HEK293 (cell line): ENCODE measurements at regions not wholly inside any gene's neighbourhood (a gene's known extent, or its start where the extent isn't known, plus 50 kb on each side); places are given as distances from the start of the nearest gene placed in this dataset.

ENCODE experiments used
- CTCF ChIA-PET: fragments of 350-600 bp; formaldehyde crosslinking; extraction: SDS; loops from one replicate; lab custom pipeline; 2021; ENCODE audit warnings: antibody characterized with exemption; lab: Yijun Ruan, JAX
- POLR2A ChIA-PET: fragments of 300-600 bp; formaldehyde crosslinking; extraction: SDS; loops from one replicate; lab custom pipeline; 2020; ENCODE audit warnings: antibody characterized with exemption, inconsistent platforms; lab: Yijun Ruan, JAX
- H3K27ac ChIP-seq: fragments of 200-500 bp; sonication (Bioruptor generic); 2 replicates; pipeline ENCODE4 v1.5.1; 2014; ENCODE audit warnings: low read depth, low read length, control low read depth, inconsistent platforms; ENCODE audit errors: extremely low read depth
- H3K36me3 ChIP-seq, 2 experiments: fragments of 200-500 bp in 1 of 2; sonication (Bioruptor generic) in 1 of 2; 1 replicate in 1 of 2; 2 replicates in 1 of 2; pipeline ENCODE4 v1.5.1; 2014 to 2017; ENCODE audit warnings: inconsistent platforms in 2 of 2, low read length in 2 of 2; ENCODE audit not compliant: control insufficient read depth in 2 of 2, insufficient read depth in 1 of 2
- H3K4me1 ChIP-seq: fragments of 200-500 bp; sonication (Bioruptor generic); 2 replicates; pipeline ENCODE4 v1.5.1; 2014; ENCODE audit warnings: mild to moderate bottlenecking, low read length, inconsistent platforms; ENCODE audit not compliant: control insufficient read depth, insufficient read depth
- H3K4me3 ChIP-seq: 2 replicates; pipeline ENCODE4 v1.5.1; 2011; ENCODE audit warnings: low read depth, mild to moderate bottlenecking, control low read depth, low read length, moderate library complexity
- H3K9me3 ChIP-seq: fragments of 200-500 bp; sonication (Bioruptor generic); 2 replicates; pipeline ENCODE4 v1.5.1; 2014; ENCODE audit warnings: low read depth, low read length, inconsistent platforms; ENCODE audit not compliant: control insufficient read depth, insufficient read depth
- ELK4 ChIP-seq: IDR thresholded peaks from 2 replicates; pipeline ENCODE4 v1.6.1; 2011; ENCODE audit warnings: mild to moderate bottlenecking, low read depth, low read length, borderline replicate concordance
- MYNN ChIP-seq: fragments of 450-650 bp; formaldehyde crosslinking; IDR thresholded peaks from 2 replicates; pipeline ENCODE4 v1.5.1; 2016; ENCODE audit warnings: missing biosample characterization, missing genetic modification characterization, borderline replicate concordance
- SCRT2 ChIP-seq: fragments of 450-650 bp; formaldehyde crosslinking; IDR thresholded peaks from 2 replicates; pipeline ENCODE4 v1.5.1; 2016; ENCODE audit warnings: missing biosample characterization, missing genetic modification characterization
- ZNF558 ChIP-seq: fragments of 450-650 bp; formaldehyde crosslinking; IDR thresholded peaks from 2 replicates; pipeline ENCODE4 v1.5.1; 2016; ENCODE audit warnings: missing biosample characterization, missing genetic modification characterization
- ZNF76 ChIP-seq: fragments of 450-650 bp; formaldehyde crosslinking; IDR thresholded peaks from 2 replicates; pipeline ENCODE4; 2016; ENCODE audit warnings: low read depth, missing biosample characterization, missing genetic modification characterization, borderline replicate concordance
- ZSCAN16 ChIP-seq: fragments of 450-650 bp; formaldehyde crosslinking; IDR thresholded peaks from 2 replicates; pipeline ENCODE4 v1.5.1; 2016; ENCODE audit warnings: missing biosample characterization, missing genetic modification characterization
- ZSCAN30 ChIP-seq: fragments of 450-650 bp; IDR thresholded peaks from 2 replicates; pipeline ENCODE4 v1.5.1; 2018; ENCODE audit warnings: missing biosample characterization, mild to moderate bottlenecking, missing genetic modification characterization, moderate library complexity
- TF ChIP-seq, protein P1 (sequence below): fragments of 450-650 bp; formaldehyde crosslinking; IDR thresholded peaks from 2 replicates; pipeline ENCODE4 v1.5.1; 2017; ENCODE audit warnings: missing biosample characterization, missing genetic modification characterization
- TF ChIP-seq, protein P2 (sequence below): fragments of 450-650 bp; formaldehyde crosslinking; IDR thresholded peaks from 2 replicates; pipeline ENCODE4 v1.5.1; 2016; ENCODE audit warnings: missing biosample characterization, missing genetic modification characterization, low read depth
- TF ChIP-seq, protein P3 (sequence below): fragments of 450-650 bp; formaldehyde crosslinking; IDR thresholded peaks from 2 replicates; pipeline ENCODE4 v1.5.1; 2016; ENCODE audit warnings: missing biosample characterization, missing genetic modification characterization
- TF ChIP-seq, protein P4 (sequence below): fragments of 450-650 bp; formaldehyde crosslinking; IDR thresholded peaks from 2 replicates; pipeline ENCODE4 v1.5.1; 2016; ENCODE audit warnings: missing biosample characterization, missing genetic modification characterization

DNA sequence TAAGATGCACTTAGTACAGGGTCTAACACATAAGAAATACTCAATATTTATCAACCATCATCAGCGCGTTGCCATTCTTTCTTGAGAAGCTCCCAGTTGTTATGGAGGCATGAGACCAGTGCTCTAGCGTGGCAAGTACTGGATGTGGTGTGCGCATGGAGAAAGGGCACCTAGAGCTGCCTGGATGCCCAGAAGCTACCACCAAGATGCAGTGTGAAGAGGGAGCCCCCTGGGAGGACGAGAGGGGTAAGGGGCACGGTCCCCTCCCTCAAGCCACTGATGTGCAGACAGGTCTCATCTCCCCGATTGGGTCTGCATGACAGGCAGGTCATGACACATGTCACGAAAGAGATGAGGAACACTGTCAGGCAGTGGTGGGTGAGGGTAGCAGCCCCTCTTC lies 127.7 kb upstream of the CXCL14 start:
- Histone ChIP-seq H3K9me3 (no peaks in the 10 kb centered on the region), H3K27ac (no peak overlapping the region), H3K4me1 (no peaks in the 10 kb centered on the region), H3K4me3 (no peak overlapping the region), H3K36me3 (no peaks in the 10 kb centered on the region)
- ChIA-PET CTCF (interaction anchor here (0.7 to 0.9 kb wide), 2 partner anchors 145 to 241 kb away, joined by 3 to 4 read pairs; no protein-coding TSS in a partner anchor), POLR2A (no interaction called here)
- no peak for TF ChIP-seq ZSCAN16 (tag by site-specific recombination)
- no peak for TF ChIP-seq MYNN (tag by site-specific recombination)
- TF ChIP-seq, protein P1, sequence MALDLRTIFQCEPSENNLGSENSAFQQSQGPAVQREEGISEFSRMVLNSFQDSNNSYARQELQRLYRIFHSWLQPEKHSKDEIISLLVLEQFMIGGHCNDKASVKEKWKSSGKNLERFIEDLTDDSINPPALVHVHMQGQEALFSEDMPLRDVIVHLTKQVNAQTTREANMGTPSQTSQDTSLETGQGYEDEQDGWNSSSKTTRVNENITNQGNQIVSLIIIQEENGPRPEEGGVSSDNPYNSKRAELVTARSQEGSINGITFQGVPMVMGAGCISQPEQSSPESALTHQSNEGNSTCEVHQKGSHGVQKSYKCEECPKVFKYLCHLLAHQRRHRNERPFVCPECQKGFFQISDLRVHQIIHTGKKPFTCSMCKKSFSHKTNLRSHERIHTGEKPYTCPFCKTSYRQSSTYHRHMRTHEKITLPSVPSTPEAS (tag by site-specific recombination) = no peak
- TF ChIP-seq, protein P2, sequence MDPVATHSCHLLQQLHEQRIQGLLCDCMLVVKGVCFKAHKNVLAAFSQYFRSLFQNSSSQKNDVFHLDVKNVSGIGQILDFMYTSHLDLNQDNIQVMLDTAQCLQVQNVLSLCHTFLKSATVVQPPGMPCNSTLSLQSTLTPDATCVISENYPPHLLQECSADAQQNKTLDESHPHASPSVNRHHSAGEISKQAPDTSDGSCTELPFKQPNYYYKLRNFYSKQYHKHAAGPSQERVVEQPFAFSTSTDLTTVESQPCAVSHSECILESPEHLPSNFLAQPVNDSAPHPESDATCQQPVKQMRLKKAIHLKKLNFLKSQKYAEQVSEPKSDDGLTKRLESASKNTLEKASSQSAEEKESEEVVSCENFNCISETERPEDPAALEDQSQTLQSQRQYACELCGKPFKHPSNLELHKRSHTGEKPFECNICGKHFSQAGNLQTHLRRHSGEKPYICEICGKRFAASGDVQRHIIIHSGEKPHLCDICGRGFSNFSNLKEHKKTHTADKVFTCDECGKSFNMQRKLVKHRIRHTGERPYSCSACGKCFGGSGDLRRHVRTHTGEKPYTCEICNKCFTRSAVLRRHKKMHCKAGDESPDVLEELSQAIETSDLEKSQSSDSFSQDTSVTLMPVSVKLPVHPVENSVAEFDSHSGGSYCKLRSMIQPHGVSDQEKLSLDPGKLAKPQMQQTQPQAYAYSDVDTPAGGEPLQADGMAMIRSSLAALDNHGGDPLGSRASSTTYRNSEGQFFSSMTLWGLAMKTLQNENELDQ (tag by site-specific recombination) = no peak
- no peak for TF ChIP-seq ZNF558 (tag by site-specific recombination)
- no peak for TF ChIP-seq ZNF76 (tag by site-specific recombination)
- TF ChIP-seq, protein P3, sequence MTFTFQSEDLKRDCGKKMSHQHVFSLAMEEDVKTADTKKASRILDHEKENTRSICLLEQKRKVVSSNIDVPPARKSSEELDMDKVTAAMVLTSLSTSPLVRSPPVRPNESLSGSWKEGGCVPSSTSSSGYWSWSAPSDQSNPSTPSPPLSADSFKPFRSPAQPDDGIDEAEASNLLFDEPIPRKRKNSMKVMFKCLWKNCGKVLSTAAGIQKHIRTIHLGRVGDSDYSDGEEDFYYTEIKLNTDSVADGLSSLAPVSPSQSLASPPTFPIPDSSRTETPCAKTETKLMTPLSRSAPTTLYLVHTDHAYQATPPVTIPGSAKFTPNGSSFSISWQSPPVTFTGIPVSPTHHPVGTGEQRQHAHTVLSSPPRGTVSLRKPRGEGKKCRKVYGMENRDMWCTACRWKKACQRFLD (tag by site-specific recombination) = no peak

GRCh38 chr5:135705941-135706466 lies 127.2 kb upstream of the CXCL14 start:
- CTCF ChIA-PET = interaction anchor here (0.7 kb wide), 1 partner anchor 145 kb away, joined by 3 read pairs; no protein-coding TSS in a partner anchor

More at GRCh38 chr5:135705941-135706466, 127.2 kb upstream of the CXCL14 start:
- H3K9me3 ChIP-seq = no peaks in the 10 kb centered on the region
- no peak overlapping the region for H3K27ac ChIP-seq
- H3K4me1 ChIP-seq = no peaks in the 10 kb centered on the region
- no peaks in the 10 kb centered on the region for H3K36me3 ChIP-seq
- H3K4me3 ChIP-seq = no peak overlapping the region
- POLR2A ChIA-PET = no interaction called here
- TF ChIP-seq ZSCAN30 (tag by site-specific recombination) (no peak), ELK4 (no peak), SCRT2 (tag by site-specific recombination) (no peak)
- TF ChIP-seq, protein P3 (tag by site-specific recombination) = no peak
- TF ChIP-seq, protein P4, sequence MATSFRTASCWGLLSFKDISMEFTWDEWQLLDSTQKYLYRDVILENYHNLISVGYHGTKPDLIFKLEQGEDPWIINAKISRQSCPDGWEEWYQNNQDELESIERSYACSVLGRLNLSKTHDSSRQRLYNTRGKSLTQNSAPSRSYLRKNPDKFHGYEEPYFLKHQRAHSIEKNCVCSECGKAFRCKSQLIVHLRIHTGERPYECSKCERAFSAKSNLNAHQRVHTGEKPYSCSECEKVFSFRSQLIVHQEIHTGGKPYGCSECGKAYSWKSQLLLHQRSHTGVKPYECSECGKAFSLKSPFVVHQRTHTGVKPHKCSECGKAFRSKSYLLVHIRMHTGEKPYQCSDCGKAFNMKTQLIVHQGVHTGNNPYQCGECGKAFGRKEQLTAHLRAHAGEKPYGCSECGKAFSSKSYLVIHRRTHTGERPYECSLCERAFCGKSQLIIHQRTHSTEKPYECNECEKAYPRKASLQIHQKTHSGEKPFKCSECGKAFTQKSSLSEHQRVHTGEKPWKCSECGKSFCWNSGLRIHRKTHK (tag by site-specific recombination) = no peak
